Nucleus accumbens (tissue), 56 donors: ENCODE measurements at regions not wholly inside any gene's neighbourhood (a gene's known extent, or its start where the extent isn't known, plus 50 kb on each side); places are given as distances from the start of the nearest gene placed in this dataset.

ENCODE experiments used
- DNase-seq, 56 donors: peaks; one replicate each; lab custom pipeline; 2025; lab: John Stamatoyannopoulos, UW

DNA sequence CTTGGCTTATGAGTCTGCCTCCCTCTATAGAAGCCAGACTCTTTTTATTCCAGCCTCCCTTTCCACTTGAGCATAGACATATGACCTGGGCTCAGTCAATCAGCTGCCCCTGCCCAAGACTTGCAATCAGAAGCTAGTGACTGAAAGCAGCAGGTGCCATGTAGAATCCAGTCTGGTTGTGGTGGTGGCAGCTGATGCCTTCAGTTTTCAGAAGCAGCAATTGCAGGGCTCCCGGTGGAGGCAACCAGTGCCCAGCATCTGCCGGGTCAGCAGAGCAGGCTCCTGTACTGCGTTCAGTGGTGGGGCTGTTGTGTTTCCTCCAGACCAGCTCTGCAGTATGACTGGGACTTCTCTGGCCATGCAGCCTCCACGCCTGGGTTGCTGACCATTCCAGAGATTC is 53.9 kb upstream of the PALM2AKAP2 start:
- no peak for DNase-seq

GRCh38 chr9:109728686-109729300 is 51.2 kb upstream of the PALM2AKAP2 start:
- no peak for DNase-seq

DNA sequence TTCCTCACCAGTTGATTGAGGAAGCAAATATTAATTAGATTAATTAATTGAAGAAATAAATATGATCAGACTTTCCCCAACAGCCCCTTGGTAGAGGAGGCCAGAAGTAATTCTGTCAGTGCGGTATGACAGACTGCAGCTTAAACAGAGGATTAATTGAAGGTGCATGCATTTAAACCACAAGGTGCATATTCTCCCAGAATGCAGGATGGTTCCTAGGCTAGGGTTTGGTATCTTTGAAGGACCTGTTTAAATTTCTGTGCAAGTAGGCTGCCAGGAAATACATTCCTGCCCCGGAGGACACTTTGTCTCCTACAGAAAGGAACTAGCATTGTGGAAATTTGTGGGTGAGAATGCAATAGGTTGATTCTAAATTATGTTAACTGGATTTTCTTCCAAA is 50.5 kb upstream of the PALM2AKAP2 start:
- DNase-seq, result no peak
